Stomach (tissue), 4 donors: ENCODE measurements at regions not wholly inside any gene's neighbourhood (a gene's known extent, or its start where the extent isn't known, plus 50 kb on each side); places are given as distances from the start of the nearest gene placed in this dataset.

Experiments
- CTCF ChIP-seq, 7 experiments: fragments of 450-650 bp in 4 of 7; fragments of 200-600 bp in 3 of 7; sonication (generic) in 3 of 7; IDR thresholded peaks; one replicate each; pipeline ENCODE4 v1.5.1; 2016 to 2019; ENCODE audit warnings: antibody characterized with exemption in 7 of 7, control low read depth in 2 of 7, mild to moderate bottlenecking in 1 of 7
- EP300 ChIP-seq: sonication (generic); formaldehyde crosslinking; IDR thresholded peaks from one replicate; pipeline ENCODE4 v1.6.1; 2017; ENCODE audit warnings: antibody characterized with exemption
- POLR2A ChIP-seq, 4 donors: fragments of 450-650 bp; IDR thresholded peaks; one replicate each; pipeline ENCODE4 v1.6.1; 2016; ENCODE audit warnings: antibody characterized with exemption in 4 of 4, control low read depth in 2 of 4, mild to moderate bottlenecking in 1 of 4, moderate library complexity in 1 of 4

GRCh38 chr12:25695574-25695973 lies 142.5 kb upstream of the LMNTD1 start:
- no peak for TF ChIP-seq POLR2A (IDR thresholded peaks at IDR 0.05)
- TF ChIP-seq EP300: no peak
- TF ChIP-seq CTCF (IDR thresholded peaks at IDR 0.05): no peak
